ENCODE measurements at regions not wholly inside any gene's neighbourhood (a gene's known extent, or its start where the extent isn't known, plus 50 kb on each side); places are given as distances from the start of the nearest gene placed in this dataset.

DNA sequence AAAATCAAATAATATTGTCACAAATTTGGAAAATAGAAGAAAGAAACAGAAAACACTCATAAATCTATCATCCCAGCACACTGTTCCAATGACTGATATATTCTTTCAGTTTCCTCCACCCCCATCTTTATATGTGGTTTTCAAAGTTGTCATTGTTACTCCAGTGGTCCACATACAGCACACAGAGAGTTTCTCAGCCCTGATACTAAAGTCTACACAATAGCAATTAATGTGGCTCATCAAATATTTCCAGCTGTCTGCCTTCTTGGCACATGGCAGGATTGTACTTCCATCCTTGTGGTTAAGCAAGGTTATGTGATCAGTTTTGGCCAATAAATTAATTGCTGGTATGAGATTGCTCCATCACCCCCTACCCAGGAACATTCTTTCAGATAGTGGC is 221.7 kb downstream of the PDCD6IP start:
- FAIRE-seq = no peak
- Histone ChIP-seq H3K27me3 (ENCODE audit: control insufficient read depth, extremely low read depth, insufficient read depth, low read length) (peaks cover 9% of the 10 kb centered on the region), H4K20me1 (ENCODE audit: control insufficient read depth, extremely low read depth, insufficient read depth, low read length) (no peaks in the 10 kb centered on the region), H3K36me3 (ENCODE audit: control insufficient read depth in 2 of 2, extremely low read depth in 1 of 2, insufficient read depth in 2 of 2, low read length in 2 of 2) (no peaks in the 10 kb centered on the region), H3K9me3 (ENCODE audit: control insufficient read depth, low read depth, low read length) (no peaks in the 10 kb centered on the region), H3K4me3 (ENCODE audit: control insufficient read depth in 2 of 3, extremely low read depth in 1 of 3, insufficient read depth in 2 of 3, low read depth in 1 of 3, low read length in 3 of 3) (no peak overlapping the region), H3K4me1 (ENCODE audit: control insufficient read depth, extremely low read depth, insufficient read depth, low read length) (peaks cover 9% of the 10 kb centered on the region), H3K27ac (ENCODE audit: control insufficient read depth, insufficient read depth, low read length) (no peak overlapping the region), H3K9ac (ENCODE audit: control insufficient read depth, extremely low read depth, insufficient read depth, low read length) (no peak overlapping the region), H2AFZ (ENCODE audit: control insufficient read depth, low read length) (no peak overlapping the region), H3K79me2 (ENCODE audit: control insufficient read depth, insufficient read depth, low read length) (no peaks in the 10 kb centered on the region), H3K9me1 (ENCODE audit: control insufficient read depth, extremely low read depth, insufficient read depth, low read length) (no peaks in the 10 kb centered on the region), H3K4me2 (ENCODE audit: control insufficient read depth, extremely low read depth, insufficient read depth, low read depth, low read length) (no peak overlapping the region)
- no peak for DNase-seq (ENCODE audit: low read depth, low spot score)
- TF ChIP-seq, protein P1, sequence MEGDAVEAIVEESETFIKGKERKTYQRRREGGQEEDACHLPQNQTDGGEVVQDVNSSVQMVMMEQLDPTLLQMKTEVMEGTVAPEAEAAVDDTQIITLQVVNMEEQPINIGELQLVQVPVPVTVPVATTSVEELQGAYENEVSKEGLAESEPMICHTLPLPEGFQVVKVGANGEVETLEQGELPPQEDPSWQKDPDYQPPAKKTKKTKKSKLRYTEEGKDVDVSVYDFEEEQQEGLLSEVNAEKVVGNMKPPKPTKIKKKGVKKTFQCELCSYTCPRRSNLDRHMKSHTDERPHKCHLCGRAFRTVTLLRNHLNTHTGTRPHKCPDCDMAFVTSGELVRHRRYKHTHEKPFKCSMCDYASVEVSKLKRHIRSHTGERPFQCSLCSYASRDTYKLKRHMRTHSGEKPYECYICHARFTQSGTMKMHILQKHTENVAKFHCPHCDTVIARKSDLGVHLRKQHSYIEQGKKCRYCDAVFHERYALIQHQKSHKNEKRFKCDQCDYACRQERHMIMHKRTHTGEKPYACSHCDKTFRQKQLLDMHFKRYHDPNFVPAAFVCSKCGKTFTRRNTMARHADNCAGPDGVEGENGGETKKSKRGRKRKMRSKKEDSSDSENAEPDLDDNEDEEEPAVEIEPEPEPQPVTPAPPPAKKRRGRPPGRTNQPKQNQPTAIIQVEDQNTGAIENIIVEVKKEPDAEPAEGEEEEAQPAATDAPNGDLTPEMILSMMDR (optimal IDR thresholded peaks at IDR 0.05 in 1 of 3, IDR thresholded peaks at IDR 0.05 in 1 of 3, conservative IDR thresholded peaks at IDR 0.05 in 1 of 3; ENCODE audit: extremely low read depth in 1 of 3, insufficient read depth in 2 of 3, low read length in 3 of 3) = no peak
- no peak for TF ChIP-seq EZH2 (IDR thresholded peaks at IDR 0.05; ENCODE audit: low read length)
- dilution Hi-C loops (cut with MboI; ENCODE audit: extremely low pct_ligation_motif_present, low sequenced_read_pairs) = no loop called here

DNA sequence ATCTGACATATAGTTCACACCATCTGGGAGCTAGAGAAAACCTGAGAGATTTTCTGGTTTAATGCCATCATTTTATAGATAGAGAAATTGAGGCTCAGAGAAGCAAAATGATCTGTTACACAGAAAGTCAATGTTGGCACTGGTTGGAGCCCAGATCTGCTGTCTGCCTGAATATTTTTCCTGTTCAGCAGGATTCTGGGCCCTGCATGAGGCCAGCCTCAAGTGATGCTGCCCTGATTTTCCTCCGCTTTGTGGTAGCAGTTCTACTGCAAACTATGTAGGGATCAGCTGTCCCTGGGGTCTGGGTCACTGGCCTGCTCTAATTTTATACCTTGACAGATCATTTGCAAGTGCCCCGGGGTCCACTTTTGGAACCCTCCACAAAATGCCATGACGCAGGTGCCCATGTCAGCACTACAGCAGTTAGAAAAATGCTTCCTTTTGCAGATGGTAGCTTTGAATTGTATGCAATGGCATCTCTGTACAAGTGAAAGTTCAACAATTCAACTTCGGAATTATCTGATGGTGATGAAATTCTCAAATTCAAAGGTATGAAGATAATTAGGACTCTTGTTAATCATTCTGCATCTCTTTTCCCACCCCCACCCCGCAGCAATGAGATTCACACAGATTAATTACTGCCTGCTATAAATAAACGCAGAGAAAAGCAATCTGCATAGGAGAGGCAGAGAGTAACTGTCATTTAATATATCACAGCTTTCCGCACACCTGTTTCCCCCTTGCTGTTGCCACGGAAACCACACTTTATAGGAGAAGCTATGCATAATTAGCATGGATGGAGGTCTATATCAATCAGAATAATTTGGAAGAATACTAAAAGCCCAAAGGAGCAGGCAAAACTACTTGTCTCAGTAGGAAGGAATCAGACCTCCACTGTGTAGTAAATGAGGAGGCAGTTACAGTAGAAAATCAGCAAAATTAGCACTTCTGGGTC is 222.6 kb downstream of the PDCD6IP start:
- Histone ChIP-seq H3K9me3 (ENCODE audit: control insufficient read depth, low read depth, low read length) (no peaks in the 10 kb centered on the region), H3K4me1 (ENCODE audit: control insufficient read depth, extremely low read depth, insufficient read depth, low read length) (peaks cover 9% of the 10 kb centered on the region), H3K9me1 (ENCODE audit: control insufficient read depth, extremely low read depth, insufficient read depth, low read length) (no peaks in the 10 kb centered on the region), H3K27ac (ENCODE audit: control insufficient read depth, insufficient read depth, low read length) (no peak overlapping the region), H3K79me2 (ENCODE audit: control insufficient read depth, insufficient read depth, low read length) (no peaks in the 10 kb centered on the region), H3K4me3 (ENCODE audit: control insufficient read depth in 2 of 3, extremely low read depth in 1 of 3, insufficient read depth in 2 of 3, low read depth in 1 of 3, low read length in 3 of 3) (no peak overlapping the region), H4K20me1 (ENCODE audit: control insufficient read depth, extremely low read depth, insufficient read depth, low read length) (no peaks in the 10 kb centered on the region), H2AFZ (ENCODE audit: control insufficient read depth, low read length) (no peak overlapping the region), H3K27me3 (ENCODE audit: control insufficient read depth, extremely low read depth, insufficient read depth, low read length) (peaks cover 9% of the 10 kb centered on the region), H3K36me3 (ENCODE audit: control insufficient read depth in 2 of 2, extremely low read depth in 1 of 2, insufficient read depth in 2 of 2, low read length in 2 of 2) (no peaks in the 10 kb centered on the region), H3K9ac (ENCODE audit: control insufficient read depth, extremely low read depth, insufficient read depth, low read length) (no peak overlapping the region), H3K4me2 (ENCODE audit: control insufficient read depth, extremely low read depth, insufficient read depth, low read depth, low read length) (no peak overlapping the region)
- no peak for TF ChIP-seq EZH2 (IDR thresholded peaks at IDR 0.05; ENCODE audit: low read length)
- TF ChIP-seq, protein P1 (optimal IDR thresholded peaks at IDR 0.05 in 1 of 3, IDR thresholded peaks at IDR 0.05 in 1 of 3, conservative IDR thresholded peaks at IDR 0.05 in 1 of 3; ENCODE audit: extremely low read depth in 1 of 3, insufficient read depth in 2 of 3, low read length in 3 of 3) = no peak
- DNase-seq (ENCODE audit: low read depth, low spot score) (no peak), FAIRE-seq (no peak)
- dilution Hi-C loops (cut with MboI; ENCODE audit: extremely low pct_ligation_motif_present, low sequenced_read_pairs) = no loop called here

All from keratinocyte (primary cell).